ENCODE measurements at regions not wholly inside any gene's neighbourhood (a gene's known extent, or its start where the extent isn't known, plus 50 kb on each side); places are given as distances from the start of the nearest gene placed in this dataset.
A peak's percentile ranks its signal among the peaks of the same experiment; 100 is the strongest.

DNA sequence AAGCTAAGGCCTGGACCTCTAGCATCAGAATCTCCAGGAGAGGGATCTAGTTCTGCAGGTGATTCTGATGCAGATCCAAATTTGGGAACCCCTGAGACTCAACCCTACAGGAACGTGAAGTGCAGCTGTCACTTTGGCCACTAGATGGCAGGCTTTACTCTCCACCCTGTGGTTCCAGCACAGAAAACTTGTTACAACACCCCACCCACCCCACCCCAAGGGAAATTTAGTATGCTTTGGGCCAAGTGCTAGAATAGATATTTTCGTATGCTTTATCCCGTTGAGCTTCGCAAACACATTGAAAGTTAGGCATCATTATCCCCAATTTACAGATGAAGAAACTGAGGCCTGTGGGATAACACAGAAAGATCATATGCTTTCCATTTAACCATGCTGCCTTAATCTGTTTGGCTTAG lies 232.0 kb downstream of the B3GLCT start:
- TF ChIP-seq, protein P1, sequence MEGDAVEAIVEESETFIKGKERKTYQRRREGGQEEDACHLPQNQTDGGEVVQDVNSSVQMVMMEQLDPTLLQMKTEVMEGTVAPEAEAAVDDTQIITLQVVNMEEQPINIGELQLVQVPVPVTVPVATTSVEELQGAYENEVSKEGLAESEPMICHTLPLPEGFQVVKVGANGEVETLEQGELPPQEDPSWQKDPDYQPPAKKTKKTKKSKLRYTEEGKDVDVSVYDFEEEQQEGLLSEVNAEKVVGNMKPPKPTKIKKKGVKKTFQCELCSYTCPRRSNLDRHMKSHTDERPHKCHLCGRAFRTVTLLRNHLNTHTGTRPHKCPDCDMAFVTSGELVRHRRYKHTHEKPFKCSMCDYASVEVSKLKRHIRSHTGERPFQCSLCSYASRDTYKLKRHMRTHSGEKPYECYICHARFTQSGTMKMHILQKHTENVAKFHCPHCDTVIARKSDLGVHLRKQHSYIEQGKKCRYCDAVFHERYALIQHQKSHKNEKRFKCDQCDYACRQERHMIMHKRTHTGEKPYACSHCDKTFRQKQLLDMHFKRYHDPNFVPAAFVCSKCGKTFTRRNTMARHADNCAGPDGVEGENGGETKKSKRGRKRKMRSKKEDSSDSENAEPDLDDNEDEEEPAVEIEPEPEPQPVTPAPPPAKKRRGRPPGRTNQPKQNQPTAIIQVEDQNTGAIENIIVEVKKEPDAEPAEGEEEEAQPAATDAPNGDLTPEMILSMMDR (IDR thresholded peaks at IDR 0.05; ENCODE audit: extremely low read depth in 1 of 2, insufficient read depth in 1 of 2, low read depth in 1 of 2, low read length in 2 of 2) = peak; percentile 46 to 84
- no peak for TF ChIP-seq EZH2 (IDR thresholded peaks at IDR 0.05; ENCODE audit: borderline replicate concordance, low read depth, low read length, severe bottlenecking)

DNA sequence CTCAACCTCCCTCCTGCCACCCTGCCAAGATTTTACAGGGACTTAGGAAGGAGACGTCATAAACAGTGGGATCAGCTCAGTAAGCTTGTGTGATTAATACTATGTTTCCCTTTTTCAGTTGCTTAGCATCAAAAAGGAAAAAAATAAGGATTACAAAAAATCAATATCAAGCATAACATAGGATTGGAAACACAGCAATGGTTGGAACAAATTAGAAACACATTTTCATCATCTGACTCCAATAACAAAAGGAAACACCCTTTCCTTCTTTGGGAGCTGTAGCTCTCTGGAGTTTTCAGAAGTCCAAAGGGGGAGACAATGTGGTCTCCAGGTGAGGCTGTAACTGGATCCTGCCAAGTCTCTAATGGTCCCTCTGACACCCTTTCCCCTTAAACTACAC lies 233.4 kb downstream of the B3GLCT start:
- DNase-seq (ENCODE audit: low read depth, low spot score) (no peak), FAIRE-seq (no peak)
- Histone ChIP-seq H3K9me3 (replicated peaks; ENCODE audit: control insufficient read depth, insufficient read depth, low read length) (no peaks in the 10 kb centered on the region), H2AFZ (ENCODE audit: low read depth, low read length) (no peak overlapping the region), H3K27me3 (ENCODE audit: control insufficient read depth in 2 of 2, insufficient read depth in 2 of 2, low read length in 2 of 2) (peaks cover 11 to 15% of the 10 kb centered on the region in 2 experiments), H3K4me2 (ENCODE audit: insufficient read depth, low read length) (no peak overlapping the region), H3K36me3 (ENCODE audit: control insufficient read depth in 2 of 2, extremely low read depth in 1 of 2, insufficient read depth in 2 of 2, low read length in 2 of 2) (no peaks in the 10 kb centered on the region), H3K9ac (replicated peaks; ENCODE audit: extremely low read depth, insufficient read depth, low read length) (no peak overlapping the region), H3K4me3 (replicated peaks in 1 of 3; ENCODE audit: insufficient read depth in 1 of 3, low read depth in 1 of 3, low read length in 3 of 3) (no peak overlapping the region), H3K4me1 (ENCODE audit: control insufficient read depth, extremely low read depth, insufficient read depth, low read length) (no peaks in the 10 kb centered on the region), H3K9me1 (replicated peaks; ENCODE audit: control insufficient read depth, extremely low read depth, insufficient read depth, low read length) (no peaks in the 10 kb centered on the region), H3K79me2 (ENCODE audit: control insufficient read depth, insufficient read depth, low read length) (no peaks in the 10 kb centered on the region), H4K20me1 (replicated peaks; ENCODE audit: control insufficient read depth, extremely low read depth, insufficient read depth, low read length) (no peaks in the 10 kb centered on the region), H3K27ac (ENCODE audit: insufficient read depth, low read depth, low read length) (no peak overlapping the region)
- intact Hi-C loops (cut with micrococcal nuclease) (loop anchor here (2.0 kb wide), 1 partner anchor 106 kb away; no protein-coding TSS in a partner anchor), dilution Hi-C loops (cut with MboI; ENCODE audit: extremely low pct_ligation_motif_present, low sequenced_read_pairs) (no loop called here)
- CTCF ChIA-PET = interaction anchor here (1.1 to 1.9 kb wide), 5 partner anchors 9 to 364 kb away, joined by 3 to 13 read pairs (median 11); no protein-coding TSS in a partner anchor
- BruUV-seq (replicated peaks) = no TSS peak
- POLR2A ChIA-PET = no interaction called here
- no peak for TF ChIP-seq POLR2AphosphoS5 (IDR thresholded peaks at IDR 0.05; ENCODE audit: insufficient read depth, low read depth, low read length)
- no peak for TF ChIP-seq GATA2 (IDR thresholded peaks at IDR 0.05; ENCODE audit: insufficient read depth, insufficient read length, low read depth, low read length)
- TF ChIP-seq EZH2 (IDR thresholded peaks at IDR 0.05; ENCODE audit: borderline replicate concordance, low read depth, low read length, severe bottlenecking) = no peak
- TF ChIP-seq, protein P2, sequence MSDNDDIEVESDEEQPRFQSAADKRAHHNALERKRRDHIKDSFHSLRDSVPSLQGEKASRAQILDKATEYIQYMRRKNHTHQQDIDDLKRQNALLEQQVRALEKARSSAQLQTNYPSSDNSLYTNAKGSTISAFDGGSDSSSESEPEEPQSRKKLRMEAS (IDR thresholded peaks at IDR 0.05; ENCODE audit: insufficient read depth, insufficient read length) = no peak
- no peak for TF ChIP-seq POLR2A (IDR thresholded peaks at IDR 0.05; ENCODE audit: low read depth, low read length)
- TF ChIP-seq FOS (IDR thresholded peaks at IDR 0.05; ENCODE audit: borderline replicate concordance, insufficient read depth, low read length) = no peak
- TF ChIP-seq JUN (IDR thresholded peaks at IDR 0.05; ENCODE audit: borderline replicate concordance, insufficient read depth, insufficient read length, low read depth) = no peak
- TF ChIP-seq MYC (IDR thresholded peaks at IDR 0.05; ENCODE audit: low read depth, low read length) = no peak
- TF ChIP-seq, protein P1 (IDR thresholded peaks at IDR 0.05; ENCODE audit: extremely low read depth in 1 of 2, insufficient read depth in 1 of 2, low read depth in 1 of 2, low read length in 2 of 2) = no peak

More for the DNA sequence above, 232.0 kb downstream of the B3GLCT start:
- dilution Hi-C loops (cut with MboI; ENCODE audit: extremely low pct_ligation_motif_present, low sequenced_read_pairs) = no loop called here
- Histone ChIP-seq H3K9me1 (replicated peaks; ENCODE audit: control insufficient read depth, extremely low read depth, insufficient read depth, low read length) (no peaks in the 10 kb centered on the region), H3K4me3 (replicated peaks in 1 of 3; ENCODE audit: insufficient read depth in 1 of 3, low read depth in 1 of 3, low read length in 3 of 3) (no peak overlapping the region), H3K36me3 (ENCODE audit: control insufficient read depth in 2 of 2, extremely low read depth in 1 of 2, insufficient read depth in 2 of 2, low read length in 2 of 2) (no peaks in the 10 kb centered on the region), H3K9ac (replicated peaks; ENCODE audit: extremely low read depth, insufficient read depth, low read length) (no peak overlapping the region), H3K27me3 (ENCODE audit: control insufficient read depth in 2 of 2, insufficient read depth in 2 of 2, low read length in 2 of 2) (peaks cover 5 to 9% of the 10 kb centered on the region in 2 experiments), H3K79me2 (ENCODE audit: control insufficient read depth, insufficient read depth, low read length) (no peaks in the 10 kb centered on the region), H4K20me1 (replicated peaks; ENCODE audit: control insufficient read depth, extremely low read depth, insufficient read depth, low read length) (no peaks in the 10 kb centered on the region), H3K27ac (ENCODE audit: insufficient read depth, low read depth, low read length) (no peak overlapping the region), H3K4me1 (ENCODE audit: control insufficient read depth, extremely low read depth, insufficient read depth, low read length) (peaks cover 5% of the 10 kb centered on the region), H2AFZ (ENCODE audit: low read depth, low read length) (no peak overlapping the region), H3K9me3 (replicated peaks; ENCODE audit: control insufficient read depth, insufficient read depth, low read length) (no peaks in the 10 kb centered on the region), H3K4me2 (ENCODE audit: insufficient read depth, low read length) (no peak overlapping the region)
- intact Hi-C loops (cut with micrococcal nuclease) = loop anchor here (1.0 to 2.0 kb wide), 4 partner anchors 107 to 366 kb away; no protein-coding TSS in a partner anchor
- DNase-seq (ENCODE audit: low read depth, low spot score) (peak; percentile 33), FAIRE-seq (peak; percentile 75)
- CTCF ChIA-PET = interaction anchor here (0.6 to 2.6 kb wide), 25 partner anchors 11 to 478 kb away, joined by 3 to 35 read pairs (median 4); no protein-coding TSS in a partner anchor
- POLR2A ChIA-PET = no interaction called here
- BruUV-seq (replicated peaks) = no TSS peak

All from endothelial cell of umbilical vein (primary cell).